Muscle layer of colon (tissue), 2 donors: ENCODE measurements at regions not wholly inside any gene's neighbourhood (a gene's known extent, or its start where the extent isn't known, plus 50 kb on each side); places are given as distances from the start of the nearest gene placed in this dataset.

ENCODE experiments used
- H3K27ac ChIP-seq: one replicate; pipeline ENCODE4 v1.7.0; 2013; ENCODE audit warnings: low read depth, mild to moderate bottlenecking, low read length, moderate library complexity
- H3K27me3 ChIP-seq, 2 donors: one replicate each; pipeline ENCODE4 v1.7.0; 2013; ENCODE audit warnings: low read length in 2 of 2, mild to moderate bottlenecking in 2 of 2; ENCODE audit not compliant: insufficient read depth in 2 of 2, control insufficient read depth in 1 of 2
- H3K36me3 ChIP-seq: one replicate; pipeline ENCODE4 v1.7.0; 2013; ENCODE audit warnings: mild to moderate bottlenecking, low read length; ENCODE audit not compliant: insufficient read depth
- H3K4me1 ChIP-seq: one replicate; pipeline ENCODE4 v1.7.0; 2013; ENCODE audit warnings: mild to moderate bottlenecking, low read length; ENCODE audit not compliant: insufficient read depth
- H3K4me3 ChIP-seq, 2 donors: one replicate each; pipeline ENCODE4 v1.7.0; 2013; ENCODE audit warnings: low read length in 2 of 2, low read depth in 1 of 2, mild to moderate bottlenecking in 1 of 2, moderate library complexity in 1 of 2
- H3K9ac ChIP-seq: one replicate; pipeline ENCODE4 v1.7.0; 2013; ENCODE audit warnings: low read length
- H3K9me3 ChIP-seq: one replicate; pipeline ENCODE4 v1.7.0; 2013; ENCODE audit warnings: mild to moderate bottlenecking, low read length
- donor health status: abdominal sarcoma.
- donor health status: Adenocarcinoma of cecum.

DNA sequence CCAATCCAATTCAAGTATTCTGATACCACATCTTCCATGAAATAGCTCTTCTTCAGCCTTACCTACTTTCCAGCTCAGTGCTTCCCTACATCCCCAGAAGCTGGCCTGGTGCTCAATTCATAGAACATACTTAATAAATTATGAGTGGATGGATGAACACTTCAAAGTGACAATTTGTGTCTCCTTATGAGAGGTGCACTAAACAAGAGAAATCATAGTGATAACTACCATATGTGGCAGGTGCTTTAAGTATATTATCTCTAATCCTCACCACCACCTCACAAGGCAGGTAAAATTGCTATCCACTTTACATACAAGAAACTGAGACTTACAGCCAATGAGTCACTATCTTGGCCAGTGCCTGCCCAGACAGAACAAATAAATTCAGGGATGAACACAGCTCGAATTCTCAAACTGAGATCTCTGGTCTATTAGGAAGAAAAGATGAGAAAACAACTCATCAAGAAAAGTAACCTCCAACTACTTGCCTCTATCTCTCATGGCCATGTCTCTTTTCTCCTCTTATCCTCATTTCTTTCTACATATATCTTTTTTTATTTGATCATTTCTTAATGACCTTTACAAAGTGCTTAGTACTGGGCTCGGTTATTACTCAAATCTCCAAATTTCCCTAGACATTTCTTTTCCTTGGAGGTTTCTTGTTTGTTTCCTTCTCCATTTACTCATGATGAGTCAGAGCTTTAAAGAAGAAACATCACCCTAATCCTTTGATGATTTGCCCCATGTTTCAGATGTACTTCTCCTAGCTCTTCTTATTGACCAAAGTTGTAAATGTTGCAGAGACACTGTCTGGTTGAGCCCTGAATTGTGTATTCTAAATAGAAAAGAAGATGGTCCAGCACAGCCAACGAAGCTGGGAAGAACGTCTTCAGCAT, 161.5 kb downstream of the RPS29 start:
- Histone ChIP-seq H3K9me3 (no peaks in the 10 kb centered on the region), H3K9ac (no peak overlapping the region), H3K4me1 (no peaks in the 10 kb centered on the region), H3K36me3 (no peaks in the 10 kb centered on the region), H3K27ac (no peak overlapping the region), H3K4me3 (no peak overlapping the region), H3K27me3 (no peaks in the 10 kb centered on the region)

DNA sequence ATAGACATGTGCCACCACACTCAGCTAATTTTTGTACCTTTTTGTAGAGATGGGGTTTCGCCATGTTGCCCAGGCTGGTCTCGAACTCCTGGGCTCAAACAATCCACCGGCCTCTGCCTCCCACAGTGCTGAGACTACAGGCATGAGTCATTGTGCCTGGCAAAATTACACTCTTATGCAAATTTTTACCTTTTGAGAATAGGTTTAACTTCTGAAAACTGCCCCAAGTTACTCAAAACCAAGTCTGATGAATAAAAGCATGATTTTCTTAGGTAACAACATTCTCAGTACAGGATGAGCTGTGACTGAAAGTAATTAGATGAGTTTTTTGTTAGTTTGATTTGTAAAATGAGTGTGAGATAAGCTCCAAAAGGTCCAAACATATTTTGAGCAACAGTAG, 166.0 kb downstream of the RPS29 start:
- Histone ChIP-seq H3K36me3 (no peaks in the 10 kb centered on the region), H3K4me3 (no peak overlapping the region)

DNA sequence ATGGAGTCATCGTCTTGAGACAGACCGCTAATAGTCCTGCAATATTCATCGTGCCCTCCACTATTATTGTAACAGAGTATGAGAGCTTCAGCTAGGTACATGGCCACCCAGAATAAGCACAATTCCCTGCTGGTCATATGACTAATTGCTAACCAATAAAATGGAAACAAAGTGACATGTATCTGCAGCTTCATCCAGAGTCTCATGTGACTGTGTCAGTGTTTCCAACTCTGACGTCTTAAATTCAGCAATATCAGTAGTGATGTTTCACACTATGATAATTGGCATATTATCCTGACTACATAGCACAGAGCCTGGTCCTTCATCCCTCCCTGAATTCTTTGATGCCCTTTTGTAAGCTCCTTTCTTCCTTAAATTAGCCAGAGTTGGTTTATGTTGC, 167.4 kb downstream of the RPS29 start:
- no peaks in the 10 kb centered on the region for H3K9me3 ChIP-seq
- H3K27me3 ChIP-seq = no peaks in the 10 kb centered on the region
- no peak overlapping the region for H3K9ac ChIP-seq
- H3K36me3 ChIP-seq = no peaks in the 10 kb centered on the region
- no peak overlapping the region for H3K27ac ChIP-seq
- H3K4me1 ChIP-seq = no peaks in the 10 kb centered on the region
- H3K4me3 ChIP-seq = no peak overlapping the region

More for the DNA sequence above, 166.0 kb downstream of the RPS29 start:
- Histone ChIP-seq H3K9ac (no peak overlapping the region), H3K27me3 (no peaks in the 10 kb centered on the region), H3K27ac (no peak overlapping the region), H3K9me3 (no peaks in the 10 kb centered on the region), H3K4me1 (no peaks in the 10 kb centered on the region)

DNA sequence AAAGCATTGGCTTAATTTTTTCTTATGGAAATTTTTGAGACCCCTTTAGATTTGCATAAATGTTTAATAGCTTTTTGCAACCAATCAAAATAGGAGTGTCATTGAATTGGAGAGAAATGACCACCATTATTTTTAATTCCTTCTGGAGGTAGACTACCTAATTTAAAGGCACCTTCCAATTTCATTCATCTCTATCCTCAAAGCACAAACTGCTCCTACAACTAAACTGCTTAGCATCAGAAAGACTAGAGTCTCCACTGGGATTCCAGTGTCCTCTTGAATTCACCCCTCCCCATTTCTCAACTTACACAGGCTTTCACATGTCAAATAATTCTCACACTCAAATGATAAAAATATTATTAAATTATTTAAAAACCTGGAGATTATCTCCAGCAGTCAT, 168.4 kb downstream of the RPS29 start:
- H3K27ac ChIP-seq = no peak overlapping the region
- no peaks in the 10 kb centered on the region for H3K4me1 ChIP-seq
- H3K9ac ChIP-seq = no peak overlapping the region
- H3K27me3 ChIP-seq = no peaks in the 10 kb centered on the region
- H3K4me3 ChIP-seq = no peak overlapping the region
- no peaks in the 10 kb centered on the region for H3K36me3 ChIP-seq
- H3K9me3 ChIP-seq = no peaks in the 10 kb centered on the region

- Histone ChIP-seq H3K9me3 (no peaks in the 10 kb centered on the region), H3K4me3 (no peak overlapping the region), H3K36me3 (no peaks in the 10 kb centered on the region), H3K27ac (no peak overlapping the region), H3K9ac (no peak overlapping the region), H3K27me3 (no peaks in the 10 kb centered on the region), H3K4me1 (no peaks in the 10 kb centered on the region)
Observed at GRCh38 chr14:49408187-49408933, 177.8 kb downstream of the RPS29 start.

GRCh38 chr14:49405291-49405690, 180.9 kb downstream of the RPS29 start:
- Histone ChIP-seq H3K27ac (no peak overlapping the region), H3K9ac (no peak overlapping the region), H3K4me3 (no peak overlapping the region), H3K27me3 (no peaks in the 10 kb centered on the region), H3K4me1 (no peaks in the 10 kb centered on the region), H3K36me3 (no peaks in the 10 kb centered on the region), H3K9me3 (no peaks in the 10 kb centered on the region)

- no peaks in the 10 kb centered on the region for H3K27me3 ChIP-seq
- H3K27ac ChIP-seq = no peak overlapping the region
- no peaks in the 10 kb centered on the region for H3K36me3 ChIP-seq
- no peak overlapping the region for H3K4me3 ChIP-seq
- H3K9ac ChIP-seq = no peak overlapping the region
- H3K9me3 ChIP-seq = no peaks in the 10 kb centered on the region
- no peaks in the 10 kb centered on the region for H3K4me1 ChIP-seq
Observed at GRCh38 chr14:49401373-49401772, 184.8 kb downstream of the RPS29 start.

DNA sequence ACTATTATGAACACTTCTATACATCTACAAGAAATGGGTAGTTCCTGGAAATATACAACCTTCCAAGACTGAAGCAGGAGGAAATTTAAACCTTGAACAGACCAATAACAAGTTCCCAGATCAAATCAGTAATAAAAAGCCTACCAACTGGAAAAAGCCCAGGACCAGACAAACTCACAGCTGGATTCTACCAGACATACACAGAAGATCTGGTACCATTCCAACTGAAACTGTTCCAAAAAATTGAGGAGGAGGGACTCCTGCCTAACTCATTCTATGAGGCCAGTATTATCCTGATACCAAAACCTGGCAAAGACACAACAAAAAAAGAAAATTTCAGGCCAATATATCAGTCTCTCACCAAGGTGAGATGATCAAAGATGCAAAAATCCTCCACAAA, 189.4 kb downstream of the RPS29 start:
- Histone ChIP-seq H3K4me1 (no peaks in the 10 kb centered on the region), H3K9me3 (no peaks in the 10 kb centered on the region), H3K27me3 (no peaks in the 10 kb centered on the region), H3K9ac (no peak overlapping the region), H3K36me3 (no peaks in the 10 kb centered on the region), H3K4me3 (no peak overlapping the region), H3K27ac (no peak overlapping the region)

DNA sequence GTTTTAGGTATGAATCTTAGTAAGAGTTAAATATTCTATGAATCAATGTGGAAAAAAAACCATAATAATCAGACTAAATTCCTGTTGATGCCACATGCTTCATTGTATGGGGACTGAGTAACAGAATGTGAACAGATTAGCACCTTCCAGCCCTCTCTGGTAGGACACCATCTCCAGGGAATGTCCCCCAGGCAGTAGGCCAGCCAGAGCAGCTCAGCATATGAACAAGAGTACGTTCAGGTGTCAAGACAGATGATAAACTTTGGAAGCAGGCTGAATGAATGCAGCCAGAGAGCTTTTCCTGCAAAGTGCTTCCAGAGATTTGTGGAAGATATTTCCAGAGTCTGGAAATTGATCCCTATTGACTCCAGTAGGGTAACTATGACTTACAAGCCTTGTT, 204.4 kb downstream of the RPS29 start:
- Histone ChIP-seq H3K4me1 (no peaks in the 10 kb centered on the region), H3K9ac (no peak overlapping the region), H3K27ac (no peak overlapping the region), H3K27me3 (no peaks in the 10 kb centered on the region), H3K36me3 (no peaks in the 10 kb centered on the region), H3K9me3 (no peaks in the 10 kb centered on the region), H3K4me3 (no peak overlapping the region)

DNA sequence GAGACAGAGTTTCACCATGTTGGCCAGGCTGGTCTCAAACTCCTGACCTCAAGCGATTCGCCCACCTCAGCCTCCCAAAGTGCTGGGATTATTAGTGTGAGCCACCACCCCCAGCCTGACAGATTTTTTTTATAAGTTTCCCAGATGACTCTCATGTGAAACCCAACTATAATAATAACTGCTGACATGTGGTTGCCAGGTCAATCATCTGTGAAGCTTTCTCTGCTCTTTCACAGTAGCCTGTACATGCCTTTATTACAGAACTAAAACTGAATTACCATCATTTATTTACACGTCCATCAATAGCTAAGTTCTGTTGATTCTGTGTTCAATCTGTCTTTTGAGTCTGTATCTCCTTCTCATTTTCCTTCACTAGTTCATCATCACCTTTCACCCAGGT, 218.5 kb downstream of the RPS29 start:
- no peaks in the 10 kb centered on the region for H3K27me3 ChIP-seq
- no peaks in the 10 kb centered on the region for H3K9me3 ChIP-seq
- H3K9ac ChIP-seq = no peak overlapping the region
- H3K4me1 ChIP-seq = no peaks in the 10 kb centered on the region
- no peaks in the 10 kb centered on the region for H3K36me3 ChIP-seq
- no peak overlapping the region for H3K27ac ChIP-seq
- no peak overlapping the region for H3K4me3 ChIP-seq

DNA sequence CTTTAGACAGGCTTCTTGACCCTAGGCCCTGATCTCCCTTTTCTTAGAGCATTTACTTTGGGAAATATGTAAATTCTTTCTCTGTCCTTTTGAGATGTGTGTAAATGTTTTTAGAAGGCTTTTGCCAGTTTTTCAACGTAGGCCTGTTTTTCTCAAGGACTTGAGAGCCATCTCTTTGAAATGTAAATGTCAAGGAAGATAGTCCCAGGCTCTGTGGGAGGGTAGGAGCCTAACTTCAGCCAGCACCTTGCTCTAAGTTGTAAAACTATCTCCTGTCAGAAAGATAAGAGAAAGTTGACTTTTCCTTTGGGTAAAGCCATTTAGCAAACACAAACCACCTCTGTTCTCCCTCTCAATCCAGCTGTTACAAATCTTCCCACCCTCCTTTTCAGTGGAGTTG, 219.8 kb downstream of the RPS29 start:
- Histone ChIP-seq H3K4me1 (no peaks in the 10 kb centered on the region), H3K9ac (no peak overlapping the region), H3K27ac (no peak overlapping the region), H3K36me3 (no peaks in the 10 kb centered on the region), H3K4me3 (no peak overlapping the region), H3K27me3 (no peaks in the 10 kb centered on the region), H3K9me3 (no peaks in the 10 kb centered on the region)
